ENCODE measurements at regions not wholly inside any gene's neighbourhood (a gene's known extent, or its start where the extent isn't known, plus 50 kb on each side); places are given as distances from the start of the nearest gene placed in this dataset.

GRCh38 chr21:15444118-15444960 is 285.4 kb upstream of the USP25 start:
- no peak overlapping the region for H3K4me3 ChIP-seq (ENCODE audit: low read depth, low read length, poor library complexity, severe bottlenecking)

GRCh38 chr21:15445327-15445726 is 284.5 kb upstream of the USP25 start:
- POLR2A ChIA-PET = interaction anchor here (0.6 to 0.7 kb wide), 3 partner anchors 10 to 1386 kb away, joined by 3 read pairs; no protein-coding TSS in a partner anchor
- intact Hi-C loops (cut with micrococcal nuclease; ENCODE audit: unreplicated experiment) = no loop called here

More at GRCh38 chr21:15444118-15444960, 285.4 kb upstream of the USP25 start:
- H3K9me2 ChIP-seq (ENCODE audit: insufficient read depth, low read length) = no peaks in the 10 kb centered on the region
- CTCF ChIA-PET (ENCODE audit: unreplicated experiment) = no interaction called here
- TF ChIP-seq EZH2phosphoT487 (IDR thresholded peaks at IDR 0.05; ENCODE audit: borderline replicate concordance, low read depth, low read length) (no peak), CTCF (conservative IDR thresholded peaks at IDR 0.05; ENCODE audit: low read length) (no peak)
- no peaks in the 10 kb centered on the region for H3K4me1 ChIP-seq (ENCODE audit: insufficient read depth, low read length, poor library complexity, severe bottlenecking)
- H3K79me2 ChIP-seq (ENCODE audit: insufficient read depth, low read depth, low read length) = no peaks in the 10 kb centered on the region
- DNase-seq (ENCODE audit: low spot score) = no peak
- no peaks in the 10 kb centered on the region for H4K20me1 ChIP-seq (ENCODE audit: insufficient read depth, low read length)
- H3K36me3 ChIP-seq (ENCODE audit: insufficient read depth, low read length) = no peaks in the 10 kb centered on the region
- no peak overlapping the region for H2AFZ ChIP-seq (ENCODE audit: low read length)
- H3K9me3 ChIP-seq (ENCODE audit: low read length) = no peaks in the 10 kb centered on the region
- intact Hi-C loops (cut with micrococcal nuclease; ENCODE audit: unreplicated experiment) = no loop called here
- no TSS peak for BruUV-seq (replicated peaks)
- no peak overlapping the region for H3K27ac ChIP-seq (ENCODE audit: low read depth, low read length, poor library complexity, severe bottlenecking)
- POLR2A ChIA-PET = interaction anchor here (0.6 kb wide), 1 partner anchor 37 kb away, joined by 3 read pairs; no protein-coding TSS in a partner anchor
- no peak overlapping the region for H3K4me2 ChIP-seq (ENCODE audit: low read length)

More at GRCh38 chr21:15445327-15445726, 284.5 kb upstream of the USP25 start:
- Histone ChIP-seq H3K79me2 (ENCODE audit: insufficient read depth, low read depth, low read length) (no peaks in the 10 kb centered on the region), H3K27ac (ENCODE audit: low read depth, low read length, poor library complexity, severe bottlenecking) (no peak overlapping the region), H3K4me1 (ENCODE audit: insufficient read depth, low read length, poor library complexity, severe bottlenecking) (no peaks in the 10 kb centered on the region), H3K36me3 (ENCODE audit: insufficient read depth, low read length) (no peaks in the 10 kb centered on the region), H4K20me1 (ENCODE audit: insufficient read depth, low read length) (no peaks in the 10 kb centered on the region), H3K4me3 (ENCODE audit: low read depth, low read length, poor library complexity, severe bottlenecking) (no peak overlapping the region), H2AFZ (ENCODE audit: low read length) (no peak overlapping the region), H3K9me2 (ENCODE audit: insufficient read depth, low read length) (no peaks in the 10 kb centered on the region), H3K9me3 (ENCODE audit: low read length) (no peaks in the 10 kb centered on the region), H3K4me2 (ENCODE audit: low read length) (no peak overlapping the region)
- no peak for DNase-seq (ENCODE audit: low spot score)
- TF ChIP-seq EZH2phosphoT487 (IDR thresholded peaks at IDR 0.05; ENCODE audit: borderline replicate concordance, low read depth, low read length) (no peak), CTCF (conservative IDR thresholded peaks at IDR 0.05; ENCODE audit: low read length) (no peak)
- CTCF ChIA-PET (ENCODE audit: unreplicated experiment) = no interaction called here
- BruUV-seq (replicated peaks) = no TSS peak

Measured in OCI-LY7 (cell line).